ENCODE measurements at regions not wholly inside any gene's neighbourhood (a gene's known extent, or its start where the extent isn't known, plus 50 kb on each side); places are given as distances from the start of the nearest gene placed in this dataset.

DNA sequence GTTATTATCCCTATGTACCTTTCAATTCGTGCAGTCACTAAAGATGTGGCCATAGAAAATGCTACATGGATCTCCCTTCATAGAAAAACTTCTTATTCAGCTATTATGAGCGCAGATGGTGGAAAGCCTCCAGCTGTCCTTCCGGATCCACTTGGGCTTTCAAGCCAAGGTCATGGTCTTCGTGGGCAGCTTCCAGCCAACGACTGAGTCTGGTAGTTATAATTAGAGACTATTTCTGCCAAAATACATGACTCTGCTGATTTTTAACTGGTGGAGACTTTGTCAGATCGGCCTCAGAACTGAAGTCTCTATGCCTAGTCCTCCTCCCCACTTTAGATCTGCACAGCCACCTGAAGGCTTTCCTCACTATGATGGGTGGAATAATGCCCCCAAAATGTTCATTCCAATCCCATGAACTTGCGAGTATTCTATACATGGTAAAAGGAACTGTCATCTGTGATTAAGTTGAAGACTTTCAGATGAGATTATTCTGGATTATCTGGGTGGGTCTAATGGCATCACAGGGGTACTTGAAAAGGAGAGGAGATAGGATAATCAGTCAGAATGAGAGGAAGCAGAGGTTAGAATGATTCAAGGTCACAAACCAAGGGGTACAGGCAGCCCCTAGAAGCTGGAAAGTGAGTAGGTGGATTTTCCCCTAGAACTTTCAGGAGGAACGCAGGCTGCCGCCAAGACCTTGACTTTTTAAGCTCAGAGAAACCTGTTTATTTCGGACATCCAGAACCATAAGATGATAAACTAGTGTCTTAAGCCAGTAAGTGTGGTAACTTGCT is 171.1 kb upstream of the CXCL13 start:
- TF ChIP-seq POLR2AphosphoS5 (IDR thresholded peaks at IDR 0.05; ENCODE audit: low read depth) (no peak), SPI1 (IDR thresholded peaks at IDR 0.05; ENCODE audit: borderline replicate concordance, low read depth) (no peak)
- TF ChIP-seq, protein P1, sequence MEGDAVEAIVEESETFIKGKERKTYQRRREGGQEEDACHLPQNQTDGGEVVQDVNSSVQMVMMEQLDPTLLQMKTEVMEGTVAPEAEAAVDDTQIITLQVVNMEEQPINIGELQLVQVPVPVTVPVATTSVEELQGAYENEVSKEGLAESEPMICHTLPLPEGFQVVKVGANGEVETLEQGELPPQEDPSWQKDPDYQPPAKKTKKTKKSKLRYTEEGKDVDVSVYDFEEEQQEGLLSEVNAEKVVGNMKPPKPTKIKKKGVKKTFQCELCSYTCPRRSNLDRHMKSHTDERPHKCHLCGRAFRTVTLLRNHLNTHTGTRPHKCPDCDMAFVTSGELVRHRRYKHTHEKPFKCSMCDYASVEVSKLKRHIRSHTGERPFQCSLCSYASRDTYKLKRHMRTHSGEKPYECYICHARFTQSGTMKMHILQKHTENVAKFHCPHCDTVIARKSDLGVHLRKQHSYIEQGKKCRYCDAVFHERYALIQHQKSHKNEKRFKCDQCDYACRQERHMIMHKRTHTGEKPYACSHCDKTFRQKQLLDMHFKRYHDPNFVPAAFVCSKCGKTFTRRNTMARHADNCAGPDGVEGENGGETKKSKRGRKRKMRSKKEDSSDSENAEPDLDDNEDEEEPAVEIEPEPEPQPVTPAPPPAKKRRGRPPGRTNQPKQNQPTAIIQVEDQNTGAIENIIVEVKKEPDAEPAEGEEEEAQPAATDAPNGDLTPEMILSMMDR (IDR thresholded peaks at IDR 0.05; ENCODE audit: insufficient read depth, low read length), result no peak
- TF ChIP-seq, protein P2, sequence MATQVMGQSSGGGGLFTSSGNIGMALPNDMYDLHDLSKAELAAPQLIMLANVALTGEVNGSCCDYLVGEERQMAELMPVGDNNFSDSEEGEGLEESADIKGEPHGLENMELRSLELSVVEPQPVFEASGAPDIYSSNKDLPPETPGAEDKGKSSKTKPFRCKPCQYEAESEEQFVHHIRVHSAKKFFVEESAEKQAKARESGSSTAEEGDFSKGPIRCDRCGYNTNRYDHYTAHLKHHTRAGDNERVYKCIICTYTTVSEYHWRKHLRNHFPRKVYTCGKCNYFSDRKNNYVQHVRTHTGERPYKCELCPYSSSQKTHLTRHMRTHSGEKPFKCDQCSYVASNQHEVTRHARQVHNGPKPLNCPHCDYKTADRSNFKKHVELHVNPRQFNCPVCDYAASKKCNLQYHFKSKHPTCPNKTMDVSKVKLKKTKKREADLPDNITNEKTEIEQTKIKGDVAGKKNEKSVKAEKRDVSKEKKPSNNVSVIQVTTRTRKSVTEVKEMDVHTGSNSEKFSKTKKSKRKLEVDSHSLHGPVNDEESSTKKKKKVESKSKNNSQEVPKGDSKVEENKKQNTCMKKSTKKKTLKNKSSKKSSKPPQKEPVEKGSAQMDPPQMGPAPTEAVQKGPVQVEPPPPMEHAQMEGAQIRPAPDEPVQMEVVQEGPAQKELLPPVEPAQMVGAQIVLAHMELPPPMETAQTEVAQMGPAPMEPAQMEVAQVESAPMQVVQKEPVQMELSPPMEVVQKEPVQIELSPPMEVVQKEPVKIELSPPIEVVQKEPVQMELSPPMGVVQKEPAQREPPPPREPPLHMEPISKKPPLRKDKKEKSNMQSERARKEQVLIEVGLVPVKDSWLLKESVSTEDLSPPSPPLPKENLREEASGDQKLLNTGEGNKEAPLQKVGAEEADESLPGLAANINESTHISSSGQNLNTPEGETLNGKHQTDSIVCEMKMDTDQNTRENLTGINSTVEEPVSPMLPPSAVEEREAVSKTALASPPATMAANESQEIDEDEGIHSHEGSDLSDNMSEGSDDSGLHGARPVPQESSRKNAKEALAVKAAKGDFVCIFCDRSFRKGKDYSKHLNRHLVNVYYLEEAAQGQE (IDR thresholded peaks at IDR 0.05; ENCODE audit: insufficient replicate concordance, low read depth), result no peak
